Globus pallidus (tissue), 1 donor: ENCODE measurements at regions not wholly inside any gene's neighbourhood (a gene's known extent, or its start where the extent isn't known, plus 50 kb on each side); places are given as distances from the start of the nearest gene placed in this dataset.

Experiments
- DNase-seq: peaks from one replicate; pipeline ENCODE4 v3.0.0-alpha.2; 2015; ENCODE audit warnings: low spot score

DNA sequence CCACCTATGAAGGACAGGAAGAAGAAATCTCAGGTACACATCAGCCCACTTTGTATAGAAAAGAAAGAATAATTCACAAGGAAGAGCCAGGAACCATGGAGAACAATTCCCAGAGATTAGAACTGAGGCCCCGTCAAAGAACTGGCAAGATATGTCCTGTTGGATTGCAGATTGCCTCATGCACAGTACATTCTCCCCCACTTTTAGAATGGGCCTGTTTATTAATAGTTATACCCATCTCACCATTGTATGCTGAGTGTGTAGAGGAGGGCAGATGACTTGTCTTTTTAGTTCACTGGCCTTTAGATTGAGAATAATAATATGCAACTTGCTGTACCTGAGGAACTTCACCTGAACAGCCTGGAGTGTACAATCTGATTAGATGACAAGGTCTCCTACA is 315.6 kb upstream of the HAND2 start:
- DNase-seq, result no peak

DNA sequence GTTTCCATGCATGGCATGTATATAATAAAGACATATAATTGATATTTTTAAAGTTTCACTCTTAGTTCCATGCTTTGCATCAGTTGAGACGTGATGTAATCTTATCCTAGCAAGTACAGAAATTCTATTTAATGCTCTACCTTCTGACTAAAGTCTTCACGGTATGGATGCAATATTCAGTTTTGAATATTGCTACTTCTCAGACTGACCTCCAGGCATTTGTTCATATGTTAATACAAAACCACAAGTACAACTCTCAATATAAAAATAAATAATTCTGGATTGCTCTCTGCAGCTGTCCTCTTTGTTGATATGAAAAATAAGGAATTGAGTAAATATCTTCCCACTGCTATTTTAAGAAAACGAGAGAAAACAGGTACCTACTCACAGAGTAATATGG is 309.8 kb upstream of the HAND2 start:
- DNase-seq, result no peak

DNA sequence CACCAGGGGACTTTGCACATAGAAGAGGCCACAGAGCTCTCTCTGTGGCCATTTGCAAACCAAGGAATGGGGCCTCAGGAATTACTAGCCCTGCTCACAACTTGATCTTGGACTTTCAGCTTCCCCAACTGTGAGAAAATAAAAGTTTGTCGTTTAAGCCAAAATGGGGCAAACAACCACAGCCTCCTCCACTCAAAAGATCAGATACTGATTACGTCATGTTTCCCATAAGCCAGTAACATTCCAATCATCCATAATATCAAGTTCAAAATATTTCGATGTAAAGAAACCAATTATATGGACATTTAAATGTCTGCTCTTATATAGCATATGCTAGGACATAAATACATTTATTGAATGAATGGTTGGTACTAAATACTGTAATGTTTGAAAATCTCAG is 307.5 kb upstream of the HAND2 start:
- DNase-seq, result no peak

DNA sequence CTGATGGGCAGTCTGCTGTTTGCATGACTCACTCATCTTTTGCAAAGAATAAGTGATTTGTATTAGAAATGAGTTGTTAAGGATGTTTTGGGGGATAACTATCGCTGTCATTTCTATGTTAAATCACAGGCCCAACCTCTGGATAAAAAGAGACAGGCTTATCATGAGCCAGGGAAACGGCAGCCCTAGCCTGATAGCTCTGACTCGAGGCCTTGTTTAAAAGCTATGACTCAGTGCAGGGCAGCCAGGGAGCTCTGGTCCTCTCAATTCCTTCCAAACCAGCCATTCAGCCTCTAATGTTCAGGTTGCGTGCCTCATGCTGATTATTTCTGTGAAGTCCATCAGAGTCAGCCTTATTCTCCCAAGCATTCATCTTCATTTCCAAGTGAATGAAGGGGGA is 305.9 kb upstream of the HAND2 start:
- DNase-seq, result peak; percentile 2

DNA sequence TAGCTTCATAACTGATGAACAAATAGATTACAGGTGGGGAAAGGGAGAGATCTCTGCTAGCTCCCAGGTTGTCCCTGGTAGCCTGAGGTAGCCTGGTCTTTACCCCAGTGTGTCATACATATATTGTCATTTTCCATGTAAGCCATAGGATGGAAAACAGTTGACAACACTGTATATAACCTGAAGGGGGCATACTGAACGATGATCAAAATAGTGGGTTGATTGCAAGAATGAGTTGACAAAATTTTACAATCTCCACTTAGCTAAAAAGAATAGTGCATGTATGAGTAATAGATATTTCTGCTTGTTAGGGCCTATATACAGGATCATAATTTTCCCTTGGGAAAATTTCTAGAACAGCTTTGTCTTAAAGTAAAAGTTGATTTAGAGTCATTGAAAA is 304.1 kb upstream of the HAND2 start:
- DNase-seq, result no peak

DNA sequence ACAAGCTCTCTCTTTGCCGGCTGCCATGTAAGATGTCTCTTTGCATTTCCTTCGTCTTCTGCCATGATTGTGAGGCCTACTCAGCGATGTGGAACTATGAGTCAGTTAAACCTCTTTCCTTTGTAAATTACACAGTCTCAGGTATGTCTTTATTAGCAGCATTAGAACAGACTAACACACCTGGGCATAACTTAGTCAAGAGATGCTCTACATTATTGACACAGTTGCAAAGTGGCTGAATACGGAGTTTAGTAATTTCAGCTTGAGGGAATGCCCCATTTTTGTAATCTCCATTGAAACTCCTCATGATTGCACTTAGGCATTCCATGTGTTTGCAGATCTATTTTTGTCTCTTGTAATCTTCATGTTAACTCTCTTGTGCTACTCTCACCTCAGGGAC is 299.5 kb upstream of the HAND2 start:
- no peak for DNase-seq

DNA sequence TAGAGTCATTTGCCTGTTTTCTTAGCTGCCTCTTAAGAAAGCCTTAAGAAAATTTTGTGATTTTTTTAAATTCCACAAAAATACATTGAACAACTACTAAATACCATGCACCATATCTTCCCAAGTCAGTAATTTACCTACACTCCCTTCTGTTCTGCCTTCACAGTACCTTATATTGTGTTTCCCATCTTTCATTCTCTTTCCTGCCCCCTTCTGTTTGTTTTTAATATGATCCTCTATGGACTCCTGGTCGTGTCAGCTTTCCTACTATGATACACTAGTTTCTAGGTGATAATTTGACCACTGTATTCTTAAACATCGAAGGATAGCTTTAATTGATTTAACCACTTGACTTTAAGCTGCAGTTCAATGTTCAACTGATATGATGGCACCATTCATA is 297.7 kb upstream of the HAND2 start:
- no peak for DNase-seq

DNA sequence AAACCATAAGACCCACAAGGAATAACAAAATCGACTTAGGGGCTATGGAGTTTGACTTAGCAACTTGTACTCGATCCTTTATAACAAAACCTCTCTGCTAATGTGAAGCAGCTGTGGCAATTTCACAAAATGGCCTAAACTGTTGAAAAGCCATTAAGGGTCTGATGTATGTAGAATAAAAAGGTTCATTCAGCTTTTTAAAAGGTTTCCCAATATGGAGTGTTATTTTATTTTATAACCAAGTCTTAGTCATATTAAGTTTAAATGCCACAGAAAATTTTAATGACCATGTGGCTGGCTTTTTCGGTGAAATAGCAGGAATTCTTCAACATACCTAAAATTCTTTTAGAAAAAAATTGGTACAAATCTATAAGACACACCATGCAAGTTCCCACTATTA is 291.8 kb upstream of the HAND2 start:
- no peak for DNase-seq

DNA sequence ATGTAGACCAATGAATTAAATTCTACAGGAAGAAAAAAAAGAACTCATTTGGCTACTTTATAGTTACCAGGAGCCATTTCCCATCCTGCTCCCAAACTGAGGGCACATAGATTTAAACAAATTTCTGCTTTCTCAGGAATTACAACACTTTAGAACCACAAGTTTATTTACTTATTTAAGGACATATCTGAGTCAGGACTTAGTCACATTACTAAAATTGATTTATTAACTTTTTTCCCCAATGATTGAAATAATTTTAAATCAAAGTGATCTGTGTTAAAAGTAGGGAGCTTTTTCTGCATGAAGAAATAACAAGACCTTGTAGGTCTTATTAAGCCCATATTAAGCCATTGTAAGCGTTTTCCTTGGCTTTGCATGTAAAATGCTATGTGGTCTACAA is 291.0 kb upstream of the HAND2 start:
- DNase-seq, result no peak

DNA sequence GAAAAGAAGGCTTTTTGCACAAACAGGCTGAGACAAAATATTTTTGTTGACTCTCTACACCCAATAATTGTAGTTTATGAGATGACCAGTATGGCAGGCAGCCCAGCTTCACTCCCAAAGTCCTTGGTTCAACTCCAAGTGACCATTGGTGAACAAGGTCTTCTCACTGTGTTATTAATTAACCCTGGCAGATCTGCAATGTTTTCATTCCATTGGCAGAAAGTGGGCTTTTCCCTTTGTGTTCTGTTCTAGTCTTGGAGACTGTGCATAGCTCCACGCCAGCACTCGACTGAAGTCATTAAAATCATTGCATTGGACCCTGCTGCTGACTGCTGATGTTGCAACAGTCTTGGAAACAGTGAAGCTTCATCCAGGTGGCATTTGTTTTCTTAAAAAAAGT is 277.3 kb upstream of the HAND2 start:
- peak; percentile 56 for DNase-seq

DNA sequence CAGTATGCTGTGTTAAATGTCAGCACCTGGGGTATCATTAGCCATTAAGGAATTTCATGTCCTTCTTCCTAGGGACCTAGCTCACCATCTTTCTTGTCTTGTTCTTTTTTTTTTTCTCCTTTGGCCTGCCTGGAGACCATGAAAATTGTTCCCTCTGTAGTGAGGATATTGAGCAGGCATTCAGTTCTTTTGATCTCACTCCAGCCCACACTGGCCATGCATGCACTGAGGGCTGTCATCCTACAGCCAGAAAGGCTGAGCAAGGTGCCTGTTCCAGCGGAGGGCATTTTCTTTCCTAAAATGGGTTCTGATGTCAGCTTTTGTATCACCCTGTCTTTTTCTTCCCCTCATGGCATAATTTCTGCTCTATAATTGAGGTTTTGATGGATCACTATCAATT is 275.9 kb upstream of the HAND2 start:
- DNase-seq, result no peak

DNA sequence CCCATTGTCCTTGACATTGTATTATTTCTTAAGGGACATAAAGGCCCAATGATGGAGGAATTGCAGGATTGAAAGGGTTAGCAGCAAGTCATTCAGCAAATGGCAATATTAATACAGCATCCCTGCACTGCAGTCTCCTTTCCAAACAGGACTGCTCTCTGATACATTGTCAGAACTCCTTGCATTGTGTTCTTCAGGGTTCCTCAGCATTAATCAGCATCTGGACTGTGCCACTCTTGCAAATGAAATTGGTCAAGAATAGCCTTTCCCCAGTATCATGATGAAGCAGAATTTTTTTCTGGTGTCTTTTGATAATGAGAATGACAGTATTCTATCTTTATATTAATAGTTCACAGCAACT is 272.6 kb upstream of the HAND2 start:
- DNase-seq, result no peak

DNA sequence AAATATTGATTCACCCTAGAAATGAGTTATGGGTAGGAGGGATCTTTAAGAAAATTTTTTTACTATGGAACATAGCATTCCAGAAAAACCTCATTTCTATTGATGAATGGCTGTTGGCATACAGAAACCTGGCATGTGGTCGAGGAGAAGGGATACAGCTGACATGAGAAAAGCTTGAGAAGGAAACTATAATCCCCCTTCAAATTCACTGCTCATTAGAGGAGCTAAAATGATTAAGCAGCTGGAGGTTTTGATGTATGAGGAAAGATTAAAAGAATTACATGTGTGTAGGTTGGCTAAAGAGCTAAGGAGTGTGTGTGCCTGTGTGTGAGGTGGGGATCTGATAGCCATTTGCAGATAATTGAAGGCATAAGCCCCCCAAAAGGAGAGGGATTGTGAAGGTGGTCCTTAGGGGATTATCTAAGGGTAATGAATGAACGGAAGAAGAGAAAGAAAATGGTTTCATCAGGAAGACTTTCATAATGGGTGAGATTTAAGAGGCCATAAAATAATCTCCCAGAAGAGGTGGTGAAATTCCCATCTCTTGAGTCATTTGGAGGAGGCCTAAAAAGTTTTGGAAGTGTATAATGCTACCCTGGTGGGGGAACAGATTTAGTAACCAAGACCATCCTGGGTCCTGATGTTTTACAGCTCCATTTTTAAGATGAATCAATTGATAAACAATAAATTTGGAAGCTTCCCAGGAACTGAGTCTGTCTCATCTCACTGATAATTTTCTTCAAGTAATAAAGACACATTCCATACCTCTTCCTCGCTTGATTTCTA is 272.0 kb upstream of the HAND2 start:
- no peak for DNase-seq

DNA sequence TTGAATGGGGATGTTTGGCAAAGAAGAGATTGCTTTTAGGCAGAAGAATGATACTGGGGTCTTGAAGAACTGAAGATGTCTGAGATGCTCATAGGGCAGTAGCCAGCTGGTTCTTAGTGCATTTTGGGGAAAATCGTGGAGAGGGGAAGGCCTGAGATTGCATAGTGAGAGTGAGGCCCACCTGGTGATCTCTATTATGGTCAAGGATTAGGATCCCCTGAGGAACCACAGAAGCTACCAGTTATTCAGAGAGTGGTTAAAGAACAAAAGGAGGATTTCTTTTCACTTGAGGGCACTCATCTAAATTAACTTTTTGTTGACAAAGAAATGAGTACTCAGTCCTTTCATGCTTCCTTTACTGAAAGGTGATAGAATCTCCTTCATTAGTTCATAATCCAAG is 271.3 kb upstream of the HAND2 start:
- DNase-seq, result no peak

DNA sequence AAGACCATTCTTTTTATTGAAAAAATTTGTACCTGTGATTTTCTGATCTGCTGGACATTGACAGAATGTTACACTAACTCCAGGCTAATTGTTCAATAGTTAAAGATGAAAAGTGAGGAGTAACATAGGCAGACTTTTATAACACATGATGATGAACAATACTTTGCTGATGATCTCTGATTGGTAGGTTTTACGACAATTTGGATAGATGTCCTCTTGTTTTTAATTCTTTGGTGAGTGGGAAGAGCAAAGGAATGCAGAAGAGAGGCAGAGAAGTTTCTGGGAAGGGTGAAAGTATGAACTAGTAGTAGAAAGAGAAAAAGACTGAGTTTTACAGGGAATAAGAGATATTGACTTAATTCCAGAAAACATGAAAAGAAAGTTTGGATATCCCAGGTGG is 267.3 kb upstream of the HAND2 start:
- no peak for DNase-seq

DNA sequence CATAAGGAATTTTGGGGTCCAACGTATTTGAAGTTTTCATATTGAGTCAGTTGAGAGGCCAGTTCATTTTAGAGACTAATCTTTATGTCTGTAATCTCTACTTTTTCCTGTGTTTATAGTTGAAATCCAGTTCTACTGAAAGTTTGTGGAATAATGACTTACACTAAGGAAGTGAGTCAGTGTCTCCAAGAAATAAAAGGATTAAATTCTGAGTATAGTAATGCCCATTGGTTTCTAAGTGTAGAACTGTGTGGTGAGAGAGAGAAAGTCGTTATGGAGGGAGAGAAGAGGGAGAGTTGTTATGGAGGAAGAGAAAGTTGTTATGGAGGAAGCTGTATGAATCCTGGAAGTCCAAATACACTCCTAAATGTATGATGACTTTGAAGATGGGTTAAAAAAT is 264.6 kb upstream of the HAND2 start:
- no peak for DNase-seq

DNA sequence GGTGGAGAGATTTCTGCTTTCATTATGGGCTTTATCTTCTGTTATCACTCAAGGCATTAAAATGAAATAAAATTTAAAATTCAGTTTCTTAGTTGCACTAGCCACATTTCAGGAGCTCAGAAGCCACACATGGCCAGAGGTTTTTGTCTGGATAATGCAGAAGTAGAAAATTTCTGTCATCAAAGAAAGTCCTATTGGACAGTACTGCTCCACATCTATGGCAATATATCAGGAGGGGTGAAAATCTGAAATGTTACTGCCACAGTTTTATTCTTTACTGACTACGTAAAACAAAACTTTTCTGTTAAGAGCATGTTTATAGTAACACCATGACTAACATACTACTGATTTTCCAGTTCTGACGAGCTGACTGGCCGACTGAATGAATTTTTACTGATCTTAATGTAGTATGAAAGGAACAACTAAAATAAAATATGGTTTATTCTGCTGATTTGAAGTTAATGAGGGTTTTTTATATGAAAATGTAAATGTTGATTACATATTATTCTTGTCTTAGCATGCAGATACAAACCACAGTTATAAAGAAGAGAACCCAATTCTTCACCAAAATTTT is 264.0 kb upstream of the HAND2 start:
- DNase-seq, result no peak

DNA sequence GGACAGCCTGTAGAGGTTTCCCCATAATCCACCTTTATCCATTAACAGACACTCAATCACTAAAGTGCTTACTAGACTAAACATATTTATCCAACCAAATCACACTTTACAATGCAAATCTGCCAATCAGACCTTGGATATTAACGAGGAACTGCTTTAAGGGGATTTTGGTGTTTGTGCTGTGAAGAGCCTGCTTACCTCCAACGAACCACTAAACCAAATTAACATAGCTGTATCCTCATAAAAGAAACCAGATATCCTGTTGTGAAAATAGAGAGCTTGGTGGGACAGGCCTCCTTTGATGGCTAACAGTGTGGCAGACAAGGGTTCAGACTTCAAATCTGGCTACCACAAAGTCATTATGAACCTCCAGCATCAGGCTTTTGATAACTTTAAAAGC is 252.6 kb upstream of the HAND2 start:
- no peak for DNase-seq

DNA sequence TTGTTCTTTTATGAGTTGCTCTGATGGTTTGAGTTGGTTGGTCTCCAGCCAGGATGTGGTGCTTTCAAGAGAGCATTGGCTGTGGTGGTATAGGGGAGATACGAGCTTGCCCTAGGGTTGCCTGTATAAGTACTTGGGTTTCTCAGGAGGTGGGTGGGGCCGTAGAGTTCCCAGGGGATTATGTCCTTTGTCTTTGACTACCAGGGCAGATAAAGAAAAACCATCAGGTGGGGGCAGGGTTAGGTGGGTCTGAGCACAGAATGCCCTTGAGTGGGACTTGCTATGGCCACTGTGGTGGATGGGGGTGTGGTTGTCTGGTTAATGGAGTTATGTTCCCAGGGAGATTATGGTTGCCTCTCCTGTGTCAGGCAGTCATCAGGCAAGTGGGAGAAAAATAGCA is 247.9 kb upstream of the HAND2 start:
- no peak for DNase-seq

DNA sequence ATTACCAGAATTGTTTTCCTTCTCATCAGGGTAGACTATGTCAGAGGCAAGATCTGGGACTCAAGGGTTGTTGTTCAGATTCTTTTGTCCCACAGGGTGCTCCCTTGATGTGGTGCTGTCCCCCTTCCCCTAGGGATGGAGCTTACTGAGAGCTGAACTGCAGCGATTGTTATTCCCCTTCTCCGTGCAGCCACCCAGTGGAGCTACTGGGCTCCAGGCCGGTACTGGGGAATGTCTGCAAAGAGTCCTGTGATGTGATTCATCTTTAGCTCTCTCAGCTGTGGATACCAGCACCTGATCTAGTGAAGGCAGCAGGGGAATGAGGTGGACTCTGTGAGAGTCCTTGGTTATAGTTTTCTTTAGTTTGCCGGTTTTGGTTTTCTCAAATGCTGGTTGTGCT is 247.4 kb upstream of the HAND2 start:
- no peak for DNase-seq

DNA sequence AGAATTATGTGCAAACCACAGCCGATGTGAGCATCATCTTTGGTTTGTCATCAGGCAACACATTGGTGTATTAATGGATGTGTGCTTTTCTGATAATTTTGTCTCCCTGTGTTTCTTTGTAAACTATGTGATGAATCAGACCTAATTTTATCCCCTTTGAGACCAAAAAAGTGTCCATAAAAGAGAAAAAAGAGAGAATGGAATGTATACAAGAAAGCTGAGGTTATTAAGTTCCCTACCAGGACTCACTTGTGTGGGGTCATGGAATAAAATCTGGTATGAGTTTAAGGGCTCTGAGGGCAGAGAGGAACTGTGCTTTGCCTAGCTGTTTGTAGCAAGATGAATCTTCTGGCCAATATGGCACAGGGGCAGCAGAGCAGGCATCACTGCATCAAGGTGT is 239.5 kb upstream of the HAND2 start:
- DNase-seq, result no peak

DNA sequence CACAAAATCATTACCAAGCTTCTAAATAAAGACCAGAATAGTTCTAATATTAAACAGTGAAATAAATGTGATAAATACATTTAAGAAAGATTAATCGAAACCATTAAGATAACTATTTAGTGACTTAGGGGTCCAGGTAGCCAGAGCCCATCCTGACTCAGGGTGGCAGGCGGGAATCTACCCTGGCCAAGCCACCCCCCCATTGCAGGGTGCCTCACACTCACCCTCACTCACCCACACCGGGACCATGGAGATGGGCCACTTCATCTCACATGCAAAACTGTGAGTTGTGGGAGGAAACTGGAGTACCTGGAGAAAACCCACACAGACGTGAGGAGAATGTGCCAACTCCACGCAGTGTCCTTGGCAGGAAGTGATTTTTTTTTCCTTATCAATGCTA is 237.6 kb upstream of the HAND2 start:
- no peak for DNase-seq

DNA sequence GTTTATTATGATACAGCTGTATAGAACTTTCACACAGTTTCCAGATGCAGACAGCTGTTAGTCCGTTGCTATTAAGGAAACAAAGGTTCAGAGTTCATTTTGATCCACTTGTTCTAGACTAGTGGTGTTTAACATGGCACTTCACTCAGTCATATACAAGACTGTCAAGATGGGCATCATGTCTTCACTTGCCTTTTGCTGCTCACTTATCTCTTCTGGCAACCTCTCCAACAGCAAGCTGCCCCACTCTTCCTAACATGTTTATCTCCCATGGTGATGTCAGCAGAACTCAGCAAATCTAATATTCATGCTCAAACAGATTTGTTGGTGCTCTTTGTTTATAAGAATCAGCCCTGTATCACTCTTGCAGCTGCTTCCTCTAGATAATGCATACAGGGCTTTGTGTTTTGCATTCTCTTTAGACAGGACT is 236.2 kb upstream of the HAND2 start:
- no peak for DNase-seq

DNA sequence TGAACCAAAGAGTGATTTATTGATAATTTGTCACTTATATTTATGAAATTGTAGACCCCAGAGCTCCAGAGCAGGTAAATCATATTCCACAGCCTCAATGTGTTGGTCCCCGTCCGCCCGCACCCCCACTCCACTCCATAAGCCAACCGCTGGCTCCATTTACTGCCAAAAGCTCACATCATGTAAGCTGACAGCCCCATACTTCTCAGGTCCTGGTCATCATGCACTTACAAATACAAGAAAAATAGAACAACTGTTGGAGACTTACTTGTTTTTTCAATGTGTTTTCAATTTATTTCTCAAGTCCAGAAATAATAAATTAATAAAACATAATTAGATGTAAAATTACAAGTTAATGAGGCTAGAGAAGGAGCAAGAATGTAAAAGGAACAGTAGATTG is 235.7 kb upstream of the HAND2 start:
- DNase-seq, result no peak
